Body of pancreas (tissue), 4 donors: ENCODE measurements at regions not wholly inside any gene's neighbourhood (a gene's known extent, or its start where the extent isn't known, plus 50 kb on each side); places are given as distances from the start of the nearest gene placed in this dataset.

Source experiments
- ATAC-seq: fragments of 150-250 bp; one replicate; pipeline ENCODE4 v1.9.1; 2016
- DNase-seq, 4 donors: peaks; one replicate each; pipeline ENCODE4 v3.0.0-alpha.2; 2019
- H3K27ac ChIP-seq, 4 donors: fragments of 200-600 bp; sonication (generic); 1 replicate in 3 of 4; 2 replicates in 1 of 4; pipeline versions ENCODE4 v1.5.1 to v1.6.1; 2016 to 2019; ENCODE audit warnings: mild to moderate bottlenecking in 1 of 4, mixed read lengths in 1 of 4, moderate library complexity in 1 of 4
- H3K27me3 ChIP-seq, 2 donors: fragments of 200-600 bp; sonication (generic); one replicate each; pipeline ENCODE4 v1.6.0; 2016; ENCODE audit warnings: mild to moderate bottlenecking in 1 of 2
- H3K36me3 ChIP-seq, 2 donors: fragments of 200-600 bp; sonication (generic); replicated peaks in 1 of 2; 2 replicates each; pipeline ENCODE4 v1.5.1; 2016; ENCODE audit warnings: low read depth in 2 of 2; ENCODE audit not compliant: insufficient read depth in 1 of 2
- H3K4me1 ChIP-seq: fragments of 200-600 bp; sonication (generic); one replicate; pipeline ENCODE4 v1.6.0; 2016
- H3K4me3 ChIP-seq, 2 donors: fragments of 200-600 bp; sonication (generic); 1 replicate in 1 of 2; 2 replicates in 1 of 2; pipeline ENCODE4 v1.5.1; 2016 to 2019
- H3K9me3 ChIP-seq, 3 donors: fragments of 200-600 bp; sonication (generic); 1 replicate in 2 of 3; 2 replicates in 1 of 3; pipeline ENCODE4 v1.5.1; 2016
- POLR2A ChIP-seq, 3 donors: fragments of 450-650 bp; IDR thresholded peaks; one replicate each; pipeline ENCODE4 v1.6.1; 2016; ENCODE audit warnings: antibody characterized with exemption in 3 of 3, mild to moderate bottlenecking in 2 of 3
- WGBS, 2 donors: methylation state at CpG; one replicate each; pipeline ENCODE4 v1.1.5; 2017; 5-methylcytosine and 5-hydroxymethylcytosine counted together
- intact Hi-C: fragments of 100-400 bp; cut with DNase I; formaldehyde crosslinking; loops from one replicate; pipeline ENCODE4 v1.15.1; 2023
- TF ChIP-seq, protein P1 (sequence below), 7 experiments: fragments of 450-650 bp in 4 of 7; fragments of 200-600 bp in 3 of 7; sonication (generic) in 3 of 7; IDR thresholded peaks; one replicate each; pipeline ENCODE4 v1.5.1; 2016 to 2019; ENCODE audit warnings: antibody characterized with exemption in 7 of 7

DNA sequence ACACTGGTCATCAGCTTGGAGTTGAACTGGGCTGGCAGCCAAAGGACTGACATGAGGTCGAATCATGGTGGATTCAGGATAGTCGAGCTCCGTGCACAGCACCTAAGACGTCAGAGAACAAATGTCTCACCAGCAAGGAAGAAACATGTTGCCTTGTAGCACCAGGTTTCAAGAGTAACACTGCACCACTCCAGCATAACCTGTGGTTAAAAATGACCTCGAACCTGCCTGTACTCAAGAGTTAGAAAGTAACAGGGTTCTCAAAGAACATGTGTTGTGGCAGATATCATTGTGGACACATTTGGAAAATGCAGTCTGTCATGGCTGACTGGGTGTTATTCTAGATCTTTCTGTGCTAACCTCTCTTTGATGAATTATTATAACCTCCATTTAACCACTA lies 511.6 kb downstream of the CDH26 start:
- Histone ChIP-seq H3K36me3 (no peaks in the 10 kb centered on the region), H3K27me3 (no peaks in the 10 kb centered on the region), H3K27ac (no peak overlapping the region), H3K4me3 (no peak overlapping the region), H3K4me1 (no peaks in the 10 kb centered on the region), H3K9me3 (no peaks in the 10 kb centered on the region)
- TF ChIP-seq, protein P1, sequence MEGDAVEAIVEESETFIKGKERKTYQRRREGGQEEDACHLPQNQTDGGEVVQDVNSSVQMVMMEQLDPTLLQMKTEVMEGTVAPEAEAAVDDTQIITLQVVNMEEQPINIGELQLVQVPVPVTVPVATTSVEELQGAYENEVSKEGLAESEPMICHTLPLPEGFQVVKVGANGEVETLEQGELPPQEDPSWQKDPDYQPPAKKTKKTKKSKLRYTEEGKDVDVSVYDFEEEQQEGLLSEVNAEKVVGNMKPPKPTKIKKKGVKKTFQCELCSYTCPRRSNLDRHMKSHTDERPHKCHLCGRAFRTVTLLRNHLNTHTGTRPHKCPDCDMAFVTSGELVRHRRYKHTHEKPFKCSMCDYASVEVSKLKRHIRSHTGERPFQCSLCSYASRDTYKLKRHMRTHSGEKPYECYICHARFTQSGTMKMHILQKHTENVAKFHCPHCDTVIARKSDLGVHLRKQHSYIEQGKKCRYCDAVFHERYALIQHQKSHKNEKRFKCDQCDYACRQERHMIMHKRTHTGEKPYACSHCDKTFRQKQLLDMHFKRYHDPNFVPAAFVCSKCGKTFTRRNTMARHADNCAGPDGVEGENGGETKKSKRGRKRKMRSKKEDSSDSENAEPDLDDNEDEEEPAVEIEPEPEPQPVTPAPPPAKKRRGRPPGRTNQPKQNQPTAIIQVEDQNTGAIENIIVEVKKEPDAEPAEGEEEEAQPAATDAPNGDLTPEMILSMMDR (IDR thresholded peaks at IDR 0.05) = no peak
- TF ChIP-seq POLR2A (IDR thresholded peaks at IDR 0.05) = no peak
- ATAC-seq (no peak), DNase-seq (no peak)
- WGBS, 2 donors = 71 to 74% methylated on average over 5 of the region's 5 CpGs
- intact Hi-C loops = no loop called here

DNA sequence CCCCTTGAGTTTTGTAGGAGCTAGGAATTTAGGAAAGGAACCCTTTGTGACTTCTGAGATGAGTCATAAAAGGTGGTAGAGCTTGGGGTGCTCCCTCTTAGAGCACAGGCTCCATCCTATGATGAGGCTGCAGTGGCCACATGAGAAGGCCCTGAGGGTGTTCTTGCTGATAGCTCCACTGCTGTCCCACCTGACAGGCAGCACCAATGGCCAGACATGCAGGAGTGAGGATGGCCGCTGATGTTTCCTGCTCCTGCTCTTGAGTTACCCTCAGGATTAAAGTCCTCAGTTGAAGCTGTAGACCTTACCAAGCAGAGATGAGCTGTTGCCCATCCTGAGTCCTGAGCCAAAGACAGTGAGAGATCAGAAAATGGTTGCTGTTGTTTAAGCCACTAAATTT lies 512.1 kb downstream of the CDH26 start:
- Histone ChIP-seq H3K9me3 (no peaks in the 10 kb centered on the region), H3K4me3 (no peak overlapping the region), H3K4me1 (no peaks in the 10 kb centered on the region), H3K27me3 (no peaks in the 10 kb centered on the region), H3K36me3 (no peaks in the 10 kb centered on the region), H3K27ac (no peak overlapping the region)
- DNase-seq (no peak), ATAC-seq (no peak)
- TF ChIP-seq POLR2A (IDR thresholded peaks at IDR 0.05) = no peak
- TF ChIP-seq, protein P1 (IDR thresholded peaks at IDR 0.05) = no peak
- intact Hi-C loops = no loop called here
- 63% methylated on average over 1 of the region's 1 CpG; no CpG with 5 or more reads in 1 of the 2 donors for WGBS, 2 donors

DNA sequence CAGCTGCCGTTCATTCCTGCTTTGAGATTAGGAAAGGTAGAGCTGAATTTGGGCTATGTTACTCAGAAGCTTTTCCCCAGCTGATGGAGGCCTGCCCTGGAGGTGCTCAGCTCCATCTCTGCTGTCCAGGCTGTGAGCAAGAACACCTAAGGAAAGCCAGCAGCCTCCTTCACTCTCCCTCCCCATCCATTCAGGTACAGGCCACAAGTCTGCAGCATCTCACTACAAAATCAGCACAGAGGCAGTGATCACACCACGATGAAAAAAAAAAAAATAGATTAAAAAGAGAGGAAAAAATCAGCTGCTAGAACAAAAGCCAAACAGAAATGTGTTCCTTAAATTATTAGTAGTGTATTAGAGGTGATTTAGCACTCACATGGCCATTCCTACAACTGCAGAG lies 515.0 kb downstream of the CDH26 start:
- H3K27ac ChIP-seq = no peak overlapping the region
- DNase-seq (no peak), ATAC-seq (no peak)
- 26 to 51% methylated on average over 2 of the region's 2 CpGs for WGBS, 2 donors
- TF ChIP-seq POLR2A (IDR thresholded peaks at IDR 0.05) = no peak
- TF ChIP-seq, protein P1 (IDR thresholded peaks at IDR 0.05) = no peak
- no peaks in the 10 kb centered on the region for H3K4me1 ChIP-seq
- H3K4me3 ChIP-seq = no peak overlapping the region
- intact Hi-C loops = no loop called here
- no peaks in the 10 kb centered on the region for H3K9me3 ChIP-seq
- no peaks in the 10 kb centered on the region for H3K36me3 ChIP-seq
- H3K27me3 ChIP-seq = no peaks in the 10 kb centered on the region

DNA sequence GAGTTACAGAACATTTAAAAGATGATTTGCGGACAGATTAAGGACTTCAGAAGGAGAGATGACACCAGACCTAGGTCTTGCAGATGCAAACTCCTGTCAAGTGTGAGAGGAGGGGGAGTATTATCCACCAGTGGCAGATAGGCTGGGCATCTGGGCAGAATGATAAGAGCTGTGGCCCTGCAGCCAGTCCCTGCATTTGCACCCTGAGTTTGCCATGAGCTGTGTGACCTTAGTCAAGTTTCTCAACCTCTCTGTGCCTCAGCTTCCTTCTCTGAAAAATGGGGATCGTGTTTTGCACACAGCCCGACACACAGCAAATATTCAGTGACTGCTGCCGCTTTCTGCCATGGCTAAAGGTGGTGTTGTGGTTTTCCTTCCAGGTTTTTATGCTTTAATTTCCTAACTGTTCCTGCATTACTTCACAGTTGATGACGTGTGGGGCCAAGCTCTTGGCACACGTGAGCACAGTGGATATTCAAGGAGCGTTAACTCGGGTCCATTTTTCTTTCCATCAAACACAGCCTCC lies 516.2 kb downstream of the CDH26 start:
- H3K9me3 ChIP-seq = no peaks in the 10 kb centered on the region
- DNase-seq (no peak), ATAC-seq (no peak)
- intact Hi-C loops = no loop called here
- no peak overlapping the region for H3K27ac ChIP-seq
- H3K27me3 ChIP-seq = no peaks in the 10 kb centered on the region
- WGBS, 2 donors = 61 to 63% methylated on average over 8 of the region's 8 CpGs
- H3K4me1 ChIP-seq = no peaks in the 10 kb centered on the region
- H3K36me3 ChIP-seq = no peaks in the 10 kb centered on the region
- TF ChIP-seq, protein P1 (IDR thresholded peaks at IDR 0.05) = no peak
- no peak for TF ChIP-seq POLR2A (IDR thresholded peaks at IDR 0.05)
- H3K4me3 ChIP-seq = no peak overlapping the region

DNA sequence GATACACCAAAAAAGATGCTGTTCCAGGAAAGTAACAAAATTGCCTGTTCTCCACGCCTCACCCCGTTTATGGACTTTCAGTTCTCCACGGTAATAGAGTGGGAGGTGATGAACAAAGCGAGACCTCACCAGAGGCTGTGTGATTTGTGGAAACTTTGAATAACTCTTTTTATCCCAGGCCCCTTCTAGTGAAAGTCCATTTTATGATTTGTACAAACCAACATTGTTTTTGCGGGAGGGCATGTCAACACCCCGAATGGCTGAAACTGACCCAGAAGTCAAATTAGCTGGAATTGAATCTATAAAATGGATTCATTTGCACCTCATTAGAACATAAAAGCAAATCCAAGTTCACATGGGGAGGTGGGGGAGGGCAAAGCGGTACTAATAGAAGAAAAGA lies 517.8 kb downstream of the CDH26 start:
- 62 to 65% methylated on average over 7 of the region's 7 CpGs for WGBS, 2 donors
- DNase-seq = no peak
- intact Hi-C loops = no loop called here

More for the DNA sequence above, 517.8 kb downstream of the CDH26 start:
- ATAC-seq = no peak
- H3K9me3 ChIP-seq = no peaks in the 10 kb centered on the region
- no peaks in the 10 kb centered on the region for H3K4me1 ChIP-seq
- no peak for TF ChIP-seq POLR2A (IDR thresholded peaks at IDR 0.05)
- TF ChIP-seq, protein P1 (IDR thresholded peaks at IDR 0.05) = no peak
- no peaks in the 10 kb centered on the region for H3K36me3 ChIP-seq
- H3K4me3 ChIP-seq = no peak overlapping the region
- H3K27me3 ChIP-seq = no peaks in the 10 kb centered on the region
- H3K27ac ChIP-seq = no peak overlapping the region
